HPDE6-E6E7 (cell line): ENCODE measurements at regions not wholly inside any gene's neighbourhood (a gene's known extent, or its start where the extent isn't known, plus 50 kb on each side); places are given as distances from the start of the nearest gene placed in this dataset.
"Not testable (repeated sequence)": the region's sequence is repeated elsewhere in the genome, so short reads cannot be mapped to it uniquely, and the experiment has no call there.

Experiments
- DNase-seq: peaks from one replicate; pipeline ENCODE4 v3.0.0; 2011; ENCODE audit warnings: missing footprints; ENCODE audit errors: extremely low spot score

GRCh38 chr10:113463777-113464176, 89.1 kb upstream of the HABP2 start:
- no peak for DNase-seq

- no peak for DNase-seq
Measured at GRCh38 chr10:113469796-113470195, 83.1 kb upstream of the HABP2 start.

GRCh38 chr10:113470372-113471240, 82.2 kb upstream of the HABP2 start:
- DNase-seq = no peak

- DNase-seq = no peak
Measured at GRCh38 chr10:113471241-113471996, 81.4 kb upstream of the HABP2 start.

- DNase-seq = no peak
Measured at GRCh38 chr10:113473011-113473410, 79.8 kb upstream of the HABP2 start.

- DNase-seq = no peak
Measured at GRCh38 chr10:113473851-113474250, 79.0 kb upstream of the HABP2 start.

GRCh38 chr10:113474752-113475151, 78.1 kb upstream of the HABP2 start:
- no peak for DNase-seq

GRCh38 chr10:113475381-113475807, 77.5 kb upstream of the HABP2 start:
- DNase-seq = no peak

GRCh38 chr10:113476191-113476590, 76.7 kb upstream of the HABP2 start:
- no peak for DNase-seq

- DNase-seq = no peak
Measured at GRCh38 chr10:113476673-113477072, 76.2 kb upstream of the HABP2 start.

- DNase-seq = no peak
Measured at GRCh38 chr10:113477451-113477850, 75.4 kb upstream of the HABP2 start.

GRCh38 chr10:113479346-113480080, 73.3 kb upstream of the HABP2 start:
- no peak for DNase-seq

GRCh38 chr10:113480081-113480360, 72.8 kb upstream of the HABP2 start:
- DNase-seq = no peak

- no peak for DNase-seq
Measured at GRCh38 chr10:113480851-113481502, 71.9 kb upstream of the HABP2 start.

- DNase-seq = no peak
Measured at GRCh38 chr10:113484487-113484886, 68.4 kb upstream of the HABP2 start.

GRCh38 chr10:113485736-113486135, 67.1 kb upstream of the HABP2 start:
- DNase-seq = no peak

- DNase-seq = no peak
Measured at GRCh38 chr10:113486531-113486930, 66.3 kb upstream of the HABP2 start.

GRCh38 chr10:113487154-113487553, 65.7 kb upstream of the HABP2 start:
- no peak for DNase-seq

GRCh38 chr10:113488186-113488585, 64.7 kb upstream of the HABP2 start:
- no peak for DNase-seq

- DNase-seq = not testable (repeated sequence)
Measured at GRCh38 chr10:113489522-113489921, 63.3 kb upstream of the HABP2 start.

- DNase-seq = no peak
Measured at GRCh38 chr10:113491967-113492565, 60.8 kb upstream of the HABP2 start.

GRCh38 chr10:113493195-113493594, 59.7 kb upstream of the HABP2 start:
- DNase-seq = no peak
